NB4 (cell line): ENCODE measurements at regions not wholly inside any gene's neighbourhood (a gene's known extent, or its start where the extent isn't known, plus 50 kb on each side); places are given as distances from the start of the nearest gene placed in this dataset.

Experiments
- MYC ChIP-seq: IDR thresholded peaks from 2 replicates; pipeline ENCODE4 v1.6.1; 2011; ENCODE audit warnings: low read depth, low read length
- POLR2A ChIP-seq: IDR thresholded peaks from 2 replicates; pipeline ENCODE4 v1.6.1; 2011; ENCODE audit warnings: mild to moderate bottlenecking; ENCODE audit not compliant: insufficient read length; ENCODE audit errors: extremely low read depth
- TF ChIP-seq, protein P1 (sequence below): IDR thresholded peaks from one replicate; pipeline ENCODE4 v1.5.1; 2012; ENCODE audit warnings: low read depth, low read length

DNA sequence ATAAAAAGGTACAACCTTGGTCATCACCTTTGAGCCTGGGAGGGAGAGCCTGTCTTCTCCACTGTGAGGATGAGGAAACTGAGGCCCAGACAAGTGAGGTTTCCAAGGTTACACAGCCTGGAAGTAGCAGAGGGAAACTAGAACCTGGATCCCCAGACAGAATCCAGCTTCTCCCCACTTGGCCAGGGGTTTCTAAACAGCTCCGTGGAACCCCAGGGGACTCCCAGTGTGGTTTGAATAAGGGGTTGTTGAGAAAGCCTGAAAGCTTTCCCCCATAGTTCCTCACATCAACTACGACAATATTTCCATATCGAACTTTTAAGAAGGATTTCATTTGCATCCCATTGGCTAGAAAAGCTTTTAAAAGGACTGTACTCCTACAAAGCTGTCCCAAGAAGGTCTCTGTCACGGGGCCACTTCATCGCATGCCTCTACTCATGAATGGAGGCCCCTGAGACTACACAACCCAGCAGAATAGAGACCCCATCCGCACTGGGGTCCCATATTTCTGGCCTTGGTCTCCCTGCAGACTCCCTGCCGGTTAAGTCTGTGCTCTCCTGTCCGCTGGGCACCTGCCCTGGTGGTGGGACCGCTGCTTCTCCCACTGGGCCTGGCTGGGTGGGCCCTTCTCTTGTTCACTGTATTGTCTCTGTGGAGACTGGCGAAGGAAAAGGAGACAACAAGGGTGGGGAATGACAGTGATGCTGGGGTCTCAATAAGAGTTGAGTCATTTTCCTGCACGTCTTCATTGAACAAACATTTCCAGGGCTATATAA lies 178.5 kb downstream of the SMAD6 start:
- TF ChIP-seq, protein P1, sequence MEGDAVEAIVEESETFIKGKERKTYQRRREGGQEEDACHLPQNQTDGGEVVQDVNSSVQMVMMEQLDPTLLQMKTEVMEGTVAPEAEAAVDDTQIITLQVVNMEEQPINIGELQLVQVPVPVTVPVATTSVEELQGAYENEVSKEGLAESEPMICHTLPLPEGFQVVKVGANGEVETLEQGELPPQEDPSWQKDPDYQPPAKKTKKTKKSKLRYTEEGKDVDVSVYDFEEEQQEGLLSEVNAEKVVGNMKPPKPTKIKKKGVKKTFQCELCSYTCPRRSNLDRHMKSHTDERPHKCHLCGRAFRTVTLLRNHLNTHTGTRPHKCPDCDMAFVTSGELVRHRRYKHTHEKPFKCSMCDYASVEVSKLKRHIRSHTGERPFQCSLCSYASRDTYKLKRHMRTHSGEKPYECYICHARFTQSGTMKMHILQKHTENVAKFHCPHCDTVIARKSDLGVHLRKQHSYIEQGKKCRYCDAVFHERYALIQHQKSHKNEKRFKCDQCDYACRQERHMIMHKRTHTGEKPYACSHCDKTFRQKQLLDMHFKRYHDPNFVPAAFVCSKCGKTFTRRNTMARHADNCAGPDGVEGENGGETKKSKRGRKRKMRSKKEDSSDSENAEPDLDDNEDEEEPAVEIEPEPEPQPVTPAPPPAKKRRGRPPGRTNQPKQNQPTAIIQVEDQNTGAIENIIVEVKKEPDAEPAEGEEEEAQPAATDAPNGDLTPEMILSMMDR = no peak
- TF ChIP-seq MYC (no peak), POLR2A (no peak)
